ENCODE measurements at regions not wholly inside any gene's neighbourhood (a gene's known extent, or its start where the extent isn't known, plus 50 kb on each side); places are given as distances from the start of the nearest gene placed in this dataset.

DNA sequence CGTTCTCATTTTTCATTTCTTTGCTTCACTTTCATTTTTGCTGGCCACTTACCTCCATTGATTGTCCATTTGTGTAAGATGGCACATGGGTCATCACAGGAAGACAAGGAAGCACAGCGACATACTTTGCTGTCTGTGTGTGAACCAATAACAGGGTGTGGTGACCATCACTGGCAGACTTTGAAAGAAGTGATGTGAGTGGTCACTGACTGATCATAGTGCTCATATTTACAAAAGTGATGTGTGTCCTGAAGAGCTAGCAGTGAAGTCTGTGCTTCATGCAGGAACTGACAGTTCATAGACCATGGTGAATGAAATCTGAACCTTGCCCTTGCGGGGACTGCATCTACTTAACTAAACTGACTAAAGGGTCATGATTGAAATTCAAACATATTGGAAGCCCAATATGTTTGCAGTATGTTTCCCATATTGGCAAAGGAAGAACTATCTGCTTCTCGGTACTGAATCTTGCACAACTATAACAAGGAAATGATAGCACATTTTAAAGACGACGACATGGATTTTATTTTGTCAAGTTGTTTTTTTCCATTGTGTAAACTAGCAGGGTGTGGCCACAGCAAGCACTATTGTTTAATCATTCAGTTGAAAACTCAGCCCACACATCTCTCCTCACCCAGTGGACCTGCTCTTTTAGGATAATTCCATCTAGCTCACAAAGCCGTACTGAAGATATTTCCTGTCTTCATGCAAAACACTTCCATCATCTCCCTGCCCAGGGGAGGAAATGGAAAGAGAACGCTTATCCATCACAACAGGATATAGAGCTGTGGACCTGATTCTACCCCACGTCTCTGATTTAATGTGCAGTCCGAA lies 232.0 kb upstream of the ANKRD55 start:
- TF ChIP-seq POLR2A (IDR thresholded peaks at IDR 0.05; ENCODE audit: low read depth, low read length) (no peak), POLR2AphosphoS5 (IDR thresholded peaks at IDR 0.05; ENCODE audit: low read depth, low read length) (no peak), TAF1 (IDR thresholded peaks at IDR 0.05; ENCODE audit: borderline replicate concordance, low read depth, low read length) (no peak)
